Adrenal gland (tissue), 5 donors: ENCODE measurements at regions not wholly inside any gene's neighbourhood (a gene's known extent, or its start where the extent isn't known, plus 50 kb on each side); places are given as distances from the start of the nearest gene placed in this dataset.

Experiments used
- CTCF ChIP-seq, 6 experiments: fragments of 450-650 bp in 4 of 6; fragments of 200-600 bp in 2 of 6; sonication (generic) in 1 of 6; IDR thresholded peaks; 1 replicate in 5 of 6; 2 replicates in 1 of 6; pipeline versions ENCODE4 v1.5.1 to v1.8.0; 2016 to 2021; ENCODE audit warnings: antibody characterized with exemption in 6 of 6, mild to moderate bottlenecking in 2 of 6, moderate library complexity in 1 of 6
- POLR2A ChIP-seq, 2 donors: fragments of 450-650 bp; IDR thresholded peaks; one replicate each; pipeline ENCODE4 v1.6.1; 2017; ENCODE audit warnings: antibody characterized with exemption in 2 of 2, mild to moderate bottlenecking in 2 of 2, moderate library complexity in 1 of 2
- donor health status: DM: no; HTN: no; CAD: no.

GRCh38 chr4:134324179-134324578 is 122.6 kb upstream of the PABPC4L start:
- TF ChIP-seq CTCF (IDR thresholded peaks at IDR 0.05) (no peak), POLR2A (IDR thresholded peaks at IDR 0.05) (no peak)
